Gastroesophageal sphincter (tissue), 4 donors: ENCODE measurements at regions not wholly inside any gene's neighbourhood (a gene's known extent, or its start where the extent isn't known, plus 50 kb on each side); places are given as distances from the start of the nearest gene placed in this dataset.

Experiments used
- ATAC-seq: fragments of 150-250 bp; one replicate; pipeline ENCODE4 v1.9.1; 2016; ENCODE audit warnings: mild to moderate bottlenecking, moderate library complexity
- H3K27ac ChIP-seq, 4 donors: fragments of 200-600 bp; sonication (generic) in 3 of 4; 1 replicate in 3 of 4; 2 replicates in 1 of 4; pipeline ENCODE4 v1.5.1; 2016 to 2019
- H3K27me3 ChIP-seq: fragments of 200-600 bp; sonication (generic); one replicate; pipeline ENCODE4 v1.5.1; 2019
- H3K36me3 ChIP-seq, 2 donors: fragments of 200-600 bp; sonication (generic); one replicate each; pipeline ENCODE4 v1.5.1; 2019; ENCODE audit warnings: control low read depth in 1 of 2
- H3K4me1 ChIP-seq, 3 donors: fragments of 200-600 bp; sonication (generic); 1 replicate in 2 of 3; 2 replicates in 1 of 3; pipeline ENCODE4 v1.5.1; 2016 to 2019; ENCODE audit warnings: control low read depth in 2 of 3
- H3K4me3 ChIP-seq, 2 donors: fragments of 200-600 bp; sonication (generic); one replicate each; pipeline ENCODE4 v1.5.1; 2019; ENCODE audit warnings: mild to moderate bottlenecking in 1 of 2, moderate library complexity in 1 of 2
- H3K9me3 ChIP-seq, 3 donors: fragments of 200-600 bp; sonication (generic); one replicate each; pipeline ENCODE4 v1.5.1; 2017 to 2019; ENCODE audit warnings: control low read depth in 2 of 3
- CTCF ChIP-seq, 4 experiments: fragments of 200-600 bp in 2 of 4; fragments of 450-650 bp in 2 of 4; sonication (generic) in 1 of 4; IDR thresholded peaks; one replicate each; pipeline ENCODE4 v1.5.1; 2017 to 2019; ENCODE audit warnings: antibody characterized with exemption in 4 of 4, mild to moderate bottlenecking in 2 of 4, moderate library complexity in 2 of 4
- EP300 ChIP-seq: sonication (generic); formaldehyde crosslinking; IDR thresholded peaks from one replicate; pipeline ENCODE4 v1.6.1; 2017; ENCODE audit warnings: antibody characterized with exemption, mild to moderate bottlenecking
- POLR2A ChIP-seq, 2 donors: fragments of 450-650 bp; IDR thresholded peaks; one replicate each; pipeline ENCODE4 v1.6.1; 2017; ENCODE audit warnings: antibody characterized with exemption in 2 of 2, mild to moderate bottlenecking in 2 of 2, moderate library complexity in 1 of 2
- POLR2AphosphoS5 ChIP-seq: sonication (generic); formaldehyde crosslinking; IDR thresholded peaks from one replicate; pipeline ENCODE4 v1.6.1; 2017; ENCODE audit warnings: antibody characterized with exemption
- WGBS, 2 donors: methylation state at CpG; one replicate each; pipeline ENCODE4 v1.1.5; 2018; ENCODE audit warnings: low coverage in 1 of 2; 5-methylcytosine and 5-hydroxymethylcytosine counted together

- 50 to 75% methylated on average over 2 of the region's 5 CpGs for WGBS, 2 donors
- no peak overlapping the region for H3K4me3 ChIP-seq
- peaks cover 0 to 36% (median 4%) of the 10 kb centered on the region in 3 donors for H3K4me1 ChIP-seq
- H3K9me3 ChIP-seq: no peaks in the 10 kb centered on the region
- H3K27ac ChIP-seq: no peak overlapping the region
- no peak for TF ChIP-seq POLR2A (IDR thresholded peaks at IDR 0.05)
- no peak for TF ChIP-seq POLR2AphosphoS5
- TF ChIP-seq EP300: no peak
- no peak for TF ChIP-seq CTCF (IDR thresholded peaks at IDR 0.05)
- H3K36me3 ChIP-seq: no peaks in the 10 kb centered on the region
- H3K27me3 ChIP-seq: peaks cover 11% of the 10 kb centered on the region
- ATAC-seq: no peak
Observed at GRCh38 chr15:66651913-66652642, 50.0 kb upstream of the SMAD6 start.
